ENCODE measurements at regions not wholly inside any gene's neighbourhood (a gene's known extent, or its start where the extent isn't known, plus 50 kb on each side); places are given as distances from the start of the nearest gene placed in this dataset.

GRCh38 chr3:87501076-87501475 lies 224.7 kb upstream of the POU1F1 start:
- TF ChIP-seq CTCF (IDR thresholded peaks at IDR 0.05) (no peak), POLR2A (IDR thresholded peaks at IDR 0.05) (no peak)
